IMR-90 (cell line): ENCODE measurements at regions not wholly inside any gene's neighbourhood (a gene's known extent, or its start where the extent isn't known, plus 50 kb on each side); places are given as distances from the start of the nearest gene placed in this dataset.

Source experiments
- ATAC-seq: fragments of 200-7000 bp; cut with Tn5 transposase; 2 replicates; pipeline ENCODE4 v1.9.1; 2020; ENCODE audit warnings: low read depth, mild to moderate bottlenecking, moderate library complexity
- BruUV-seq: library from RNA; stranded (reverse); fragments of 400-500 nt; replicated peaks from 2 replicates; lab custom pipeline; 2021; lab: Mats Ljungman, UMichigan
- CTCF ChIA-PET: fragments of 300-600 bp; formaldehyde crosslinking; extraction: SDS; loops from one replicate; lab custom pipeline; 2021; ENCODE audit warnings: antibody characterized with exemption; lab: Yijun Ruan, JAX
- POLR2A ChIA-PET: fragments of 300-600 bp; sonication (Branson Sonifier 250); formaldehyde crosslinking; loops from one replicate; lab custom pipeline; 2022; ENCODE audit warnings: antibody characterized with exemption; ENCODE audit not compliant: unreplicated experiment; lab: Charles Lee
- DNase-seq: peaks from one replicate; pipeline ENCODE4 v3.0.0; 2013
- H2AFZ ChIP-seq: replicated peaks from 2 replicates; pipeline ENCODE3; 2013; ENCODE audit warnings: low read length, mild to moderate bottlenecking; ENCODE audit not compliant: poor library complexity
- H2AK5ac ChIP-seq: 2 replicates; pipeline ENCODE4 v1.6.1; 2013; ENCODE audit warnings: low read depth, low read length, inconsistent platforms
- H2AK9ac ChIP-seq: replicated peaks from 2 replicates; pipeline ENCODE3; 2013; ENCODE audit warnings: mild to moderate bottlenecking, low read depth, low read length, moderate library complexity; ENCODE audit not compliant: poor library complexity
- H2BK120ac ChIP-seq: 2 replicates; pipeline ENCODE4 v1.6.1; 2013; ENCODE audit warnings: low read depth, low read length, inconsistent platforms
- H2BK15ac ChIP-seq: 3 replicates; pipeline ENCODE4 v1.6.1; 2013; ENCODE audit warnings: low read depth, low read length, inconsistent platforms
- H2BK20ac ChIP-seq: 2 replicates; pipeline ENCODE4 v1.6.1; 2013; ENCODE audit warnings: low read depth, mild to moderate bottlenecking, inconsistent platforms, low read length, moderate library complexity
- H2BK5ac ChIP-seq: 2 replicates; pipeline ENCODE4 v1.6.1; 2013; ENCODE audit warnings: mild to moderate bottlenecking, low read depth, low read length, inconsistent platforms; ENCODE audit not compliant: poor library complexity, severe bottlenecking
- H3K14ac ChIP-seq: replicated peaks from 2 replicates; pipeline ENCODE4 v1.6.1; 2013; ENCODE audit warnings: low read depth, low read length, inconsistent platforms
- H3K18ac ChIP-seq: 2 replicates; pipeline ENCODE4 v1.6.1; 2013; ENCODE audit warnings: low read depth, low read length, control low read depth
- H3K23ac ChIP-seq: 2 replicates; pipeline ENCODE4 v1.6.1; 2013; ENCODE audit warnings: low read depth, low read length, inconsistent platforms
- H3K27ac ChIP-seq: 2 replicates; pipeline ENCODE4 v1.5.1; 2013; ENCODE audit warnings: mild to moderate bottlenecking, control low read depth, low read length; ENCODE audit not compliant: insufficient read depth
- H3K27me3 ChIP-seq: 2 replicates; pipeline ENCODE4 v1.6.1; 2013; ENCODE audit warnings: low read length; ENCODE audit not compliant: control insufficient read depth, insufficient read depth
- H3K36me3 ChIP-seq: 2 replicates; pipeline ENCODE4 v1.6.1; 2013; ENCODE audit warnings: low read length, mixed read lengths; ENCODE audit not compliant: control insufficient read depth, insufficient read depth
- H3K4ac ChIP-seq: 2 replicates; pipeline ENCODE4 v1.6.1; 2013; ENCODE audit warnings: low read depth, low read length, inconsistent platforms
- H3K4me1 ChIP-seq: 2 replicates; pipeline ENCODE4 v1.6.1; 2013; ENCODE audit warnings: low read length, mixed read lengths; ENCODE audit not compliant: control insufficient read depth, insufficient read depth
- H3K4me2 ChIP-seq: 2 replicates; pipeline ENCODE4 v1.6.1; 2013; ENCODE audit warnings: low read depth, mild to moderate bottlenecking, control low read depth, low read length, moderate library complexity
- H3K4me3 ChIP-seq: 2 replicates; pipeline ENCODE4 v1.5.1; 2013; ENCODE audit warnings: low read depth, mild to moderate bottlenecking, control low read depth, low read length, moderate library complexity; ENCODE audit not compliant: insufficient read depth
- H3K56ac ChIP-seq: 2 replicates; pipeline ENCODE4 v1.6.1; 2013; ENCODE audit warnings: low read length, inconsistent platforms; ENCODE audit not compliant: insufficient read depth; ENCODE audit errors: extremely low read depth
- H3K79me1 ChIP-seq, 2 experiments: 2 replicates each; pipeline ENCODE4 v1.6.1; 2013; ENCODE audit warnings: low read length in 2 of 2, inconsistent platforms in 1 of 2, low read depth in 1 of 2
- H3K9ac ChIP-seq: 2 replicates; pipeline ENCODE4 v1.6.1; 2013; ENCODE audit warnings: low read depth, low read length, control low read depth
- H3K9me1 ChIP-seq: 2 replicates; pipeline ENCODE4 v1.6.1; 2013; ENCODE audit warnings: low read length, inconsistent platforms; ENCODE audit not compliant: insufficient read depth
- H3K9me3 ChIP-seq: 2 replicates; pipeline ENCODE4 v1.6.1; 2013; ENCODE audit warnings: low read length; ENCODE audit not compliant: control insufficient read depth, insufficient read depth
- H4K20me1 ChIP-seq: 2 replicates; pipeline ENCODE4 v1.6.1; 2013; ENCODE audit warnings: low read length, inconsistent platforms; ENCODE audit not compliant: insufficient read depth
- H4K5ac ChIP-seq: 2 replicates; pipeline ENCODE4 v1.6.1; 2013; ENCODE audit warnings: mild to moderate bottlenecking, low read depth, low read length, control low read depth
- H4K8ac ChIP-seq, 2 experiments: 2 replicates each; pipeline ENCODE4 v1.6.1; 2013; ENCODE audit warnings: low read depth in 2 of 2, low read length in 2 of 2, control low read depth in 1 of 2, inconsistent platforms in 1 of 2
- H4K91ac ChIP-seq: 2 replicates; pipeline ENCODE4 v1.6.1; 2013; ENCODE audit warnings: low read depth, low read length, inconsistent platforms; ENCODE audit not compliant: insufficient read depth
- CHD1 ChIP-seq: IDR thresholded peaks from 2 replicates; pipeline ENCODE4 v1.6.1; 2012; ENCODE audit warnings: low read depth, low read length, improper control_type of control experiment
- FOS ChIP-seq: fragments of 150-350 bp; IDR thresholded peaks from 2 replicates; pipeline ENCODE4 v1.6.1; 2016; ENCODE audit warnings: low read depth, low read length
- MXI1 ChIP-seq: IDR thresholded peaks from 2 replicates; pipeline ENCODE4 v1.6.1; 2012; ENCODE audit warnings: low read depth, mild to moderate bottlenecking, low read length, moderate library complexity, borderline replicate concordance
- RCOR1 ChIP-seq: IDR thresholded peaks from 2 replicates; pipeline ENCODE4 v1.6.1; 2012; ENCODE audit warnings: mild to moderate bottlenecking, low read length, improper control_type of control experiment; ENCODE audit not compliant: insufficient replicate concordance
- SMC3 ChIP-seq: fragments of 150-350 bp; IDR thresholded peaks from 2 replicates; pipeline ENCODE4 v1.6.1; 2016; ENCODE audit warnings: low read depth, mild to moderate bottlenecking, antibody characterized with exemption, low read length, moderate library complexity
- WGBS, 2 experiments: methylation state at CpG; one replicate each; pipeline versions ENCODE4 v1.1.5 to v1.1.7; 2013; ENCODE audit warnings: missing lambda C conversion rate in 2 of 2; ENCODE audit not compliant: insufficient read length in 1 of 2; ENCODE audit errors: extremely low coverage in 2 of 2; 5-methylcytosine and 5-hydroxymethylcytosine counted together
- dilution Hi-C: fragments of 300-500 bp; cut with HindIII; formaldehyde crosslinking; loops from one replicate; pipeline ENCODE4 v1.14.3; 2018; ENCODE audit warnings: low sequenced_read_pairs; ENCODE audit not compliant: unreplicated experiment
- in situ Hi-C: fragments of 300-500 bp; cut with MboI; formaldehyde crosslinking; loops from 3 replicates; pipeline ENCODE4 v1.14.3; 2019; ENCODE audit warnings: low sequenced_read_pairs, inconsistent platforms, mixed read lengths
- intact Hi-C: fragments of 100-400 bp; cut with micrococcal nuclease; formaldehyde crosslinking; loops from 2 replicates; pipeline ENCODE4 v1.10.0; 2022
- TF ChIP-seq, protein P1 (sequence below): fragments of 150-350 bp; IDR thresholded peaks from 2 replicates; pipeline ENCODE4 v1.6.1; 2017; ENCODE audit warnings: mild to moderate bottlenecking, antibody characterized with exemption, low read length, low read depth

DNA sequence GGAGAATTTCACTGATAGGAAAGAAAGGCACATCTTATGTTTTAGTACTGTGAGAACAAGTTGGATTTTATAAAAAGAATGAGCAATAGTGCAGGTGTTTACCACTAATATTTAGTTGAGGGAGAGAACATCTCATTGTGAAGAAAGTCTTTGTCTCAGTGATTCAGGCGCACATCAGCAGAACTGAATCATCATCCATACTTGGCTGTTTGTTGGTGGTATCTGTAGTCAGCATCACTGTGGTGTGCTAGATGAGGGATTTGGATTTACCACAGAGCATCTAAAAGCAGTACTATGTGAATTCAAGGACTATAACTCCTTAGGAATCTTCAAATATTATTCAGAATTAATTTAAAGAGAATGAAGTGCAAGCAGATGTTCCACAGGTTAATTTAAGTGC is 1380.5 kb upstream of the ATXN8OS start:
- no peak for TF ChIP-seq RCOR1
- TF ChIP-seq MXI1: no peak
- TF ChIP-seq SMC3: no peak
- TF ChIP-seq, protein P1, sequence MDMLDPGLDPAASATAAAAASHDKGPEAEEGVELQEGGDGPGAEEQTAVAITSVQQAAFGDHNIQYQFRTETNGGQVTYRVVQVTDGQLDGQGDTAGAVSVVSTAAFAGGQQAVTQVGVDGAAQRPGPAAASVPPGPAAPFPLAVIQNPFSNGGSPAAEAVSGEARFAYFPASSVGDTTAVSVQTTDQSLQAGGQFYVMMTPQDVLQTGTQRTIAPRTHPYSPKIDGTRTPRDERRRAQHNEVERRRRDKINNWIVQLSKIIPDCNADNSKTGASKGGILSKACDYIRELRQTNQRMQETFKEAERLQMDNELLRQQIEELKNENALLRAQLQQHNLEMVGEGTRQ: no peak
- TF ChIP-seq CHD1: no peak
- no peak for TF ChIP-seq FOS
- no peak overlapping the region for H3K23ac ChIP-seq
- H2BK5ac ChIP-seq: no peak overlapping the region
- no peak overlapping the region for H2AK5ac ChIP-seq
- H2BK15ac ChIP-seq: no peak overlapping the region
- ChIA-PET POLR2A (no interaction called here), CTCF (no interaction called here)
- no peaks in the 10 kb centered on the region for H3K27me3 ChIP-seq
- H2BK20ac ChIP-seq: no peak overlapping the region
- no peak overlapping the region for H2AK9ac ChIP-seq
- H3K27ac ChIP-seq: no peak overlapping the region
- no peaks in the 10 kb centered on the region; the same call in 1 of the 2 replicates for H4K20me1 ChIP-seq
- peaks cover 3% of the 10 kb centered on the region; the same call in 1 of the 2 replicates for H3K9me3 ChIP-seq
- BruUV-seq: no TSS peak
- ATAC-seq (no peak), DNase-seq (peak; percentile 0)
- no peak overlapping the region for H4K91ac ChIP-seq
- H3K4me1 ChIP-seq: no peaks in the 10 kb centered on the region
- no peak overlapping the region for H3K4me3 ChIP-seq
- in situ Hi-C loops (no loop called here), dilution Hi-C loops (no loop called here), intact Hi-C loops (no loop called here)
- no peak overlapping the region for H3K56ac ChIP-seq
- no peaks in the 10 kb centered on the region for H3K36me3 ChIP-seq
- no peak overlapping the region for H3K18ac ChIP-seq
- no peak overlapping the region for H4K5ac ChIP-seq
- H3K9me1 ChIP-seq: no peaks in the 10 kb centered on the region
- WGBS, 2 experiments: no CpG with 5 or more reads among the region's 1 CpG
- no peak overlapping the region for H3K9ac ChIP-seq
- no peak overlapping the region for H3K4ac ChIP-seq
- H4K8ac ChIP-seq: no peak overlapping the region
- H2AFZ ChIP-seq: no peak overlapping the region
- H3K79me1 ChIP-seq: no peaks in the 10 kb centered on the region
- no peak overlapping the region for H2BK120ac ChIP-seq
- H3K14ac ChIP-seq: no peak overlapping the region
- no peak overlapping the region for H3K4me2 ChIP-seq
